GM19351 (cell line): ENCODE measurements at regions not wholly inside any gene's neighbourhood (a gene's known extent, or its start where the extent isn't known, plus 50 kb on each side); places are given as distances from the start of the nearest gene placed in this dataset.
"Not testable (repeated sequence)": the region's sequence is repeated elsewhere in the genome, so short reads cannot be mapped to it uniquely, and the experiment has no call there.

ENCODE experiments used
- ATAC-seq: cut with Tn5 transposase; IDR thresholded peaks from one replicate; pipeline ENCODE4 v1.9.1; 2021; ENCODE audit warnings: mild to moderate bottlenecking, moderate library complexity; ENCODE audit not compliant: unreplicated experiment

GRCh38 chr6:115460913-115461312 lies 599.8 kb downstream of the FRK start:
- ATAC-seq: no peak

GRCh38 chr6:115456848-115457247 lies 603.8 kb downstream of the FRK start:
- no peak for ATAC-seq

DNA sequence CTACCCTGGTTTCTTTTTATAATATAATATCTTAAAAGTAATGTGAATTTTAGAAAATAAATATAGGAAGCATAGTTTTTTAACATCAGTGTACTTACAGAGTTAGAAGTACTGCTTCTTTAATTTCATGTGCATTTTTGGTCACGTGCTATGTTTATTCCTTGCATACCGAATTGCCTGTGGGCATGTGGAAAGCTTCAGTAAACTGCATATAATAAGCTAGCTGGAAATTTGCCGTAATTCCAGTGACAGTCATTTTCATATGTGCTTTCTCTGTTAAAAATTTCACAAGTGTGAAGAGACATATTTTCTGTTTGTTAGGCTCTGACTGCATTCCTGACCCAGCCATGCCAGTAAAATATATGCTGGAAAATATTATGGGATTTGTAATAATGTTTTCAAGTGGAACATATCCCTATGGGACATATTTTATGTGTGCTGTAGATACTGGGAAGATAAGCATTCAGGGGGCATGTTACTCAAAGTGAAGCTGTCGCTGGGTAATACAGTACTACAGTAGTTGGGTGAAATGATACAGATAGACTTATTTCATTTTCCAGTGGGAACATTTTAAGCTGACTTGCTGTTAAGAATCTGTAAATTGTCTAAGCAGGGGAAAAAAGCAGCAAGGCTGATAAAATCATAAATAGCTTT lies 616.7 kb downstream of the FRK start:
- no peak for ATAC-seq

- no peak for ATAC-seq
These were observed 618.4 kb downstream of the FRK start for GRCh38 chr6:115442323-115442722.

GRCh38 chr6:115441651-115442050 lies 619.0 kb downstream of the FRK start:
- ATAC-seq: no peak

DNA sequence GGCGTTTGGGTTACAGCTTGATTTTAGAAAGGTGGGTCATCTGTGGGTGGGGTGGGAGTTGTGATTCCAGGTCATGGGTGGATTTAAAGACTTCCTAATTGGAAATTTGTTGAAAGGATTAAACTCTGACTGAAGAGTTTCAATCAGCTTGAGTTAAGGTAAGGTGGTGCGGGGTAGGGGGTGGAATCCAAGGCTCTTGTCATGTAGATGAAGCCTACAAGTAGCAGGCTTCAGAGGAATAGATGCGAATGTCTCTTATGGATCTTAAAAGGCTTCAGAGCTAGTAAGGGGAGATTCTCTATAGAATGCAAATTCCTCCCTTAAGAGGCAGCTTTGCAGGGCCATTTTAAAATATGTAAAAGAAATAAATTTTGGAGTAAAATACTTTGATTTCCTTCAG lies 645.3 kb downstream of the FRK start:
- ATAC-seq: no peak

- not testable (repeated sequence) for ATAC-seq
These were observed 645.8 kb downstream of the FRK start for GRCh38 chr6:115414916-115415315.

DNA sequence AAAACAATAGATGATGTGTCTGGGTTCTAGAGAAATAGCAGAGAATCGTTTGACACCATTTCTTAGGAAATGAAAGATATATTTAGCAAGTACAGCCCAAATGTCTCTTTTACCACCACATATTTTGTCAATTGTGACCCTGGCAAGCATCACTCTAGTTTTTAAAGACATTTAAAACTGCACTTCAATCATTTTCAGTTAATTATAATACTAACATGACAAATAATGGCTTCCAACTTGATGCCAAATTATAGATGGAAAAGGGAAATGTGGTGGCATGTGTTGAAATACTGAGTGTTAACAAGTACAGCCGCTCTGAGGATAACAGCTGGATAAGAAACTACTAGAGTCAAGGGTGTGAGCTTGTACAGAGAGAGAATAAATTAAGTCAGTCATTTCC lies 648.9 kb downstream of the FRK start:
- no peak for ATAC-seq

- no peak for ATAC-seq
These were observed 656.2 kb downstream of the FRK start for GRCh38 chr6:115404446-115404845.

- ATAC-seq: no peak
These were observed 662.1 kb downstream of the FRK start for GRCh38 chr6:115398607-115399006.

DNA sequence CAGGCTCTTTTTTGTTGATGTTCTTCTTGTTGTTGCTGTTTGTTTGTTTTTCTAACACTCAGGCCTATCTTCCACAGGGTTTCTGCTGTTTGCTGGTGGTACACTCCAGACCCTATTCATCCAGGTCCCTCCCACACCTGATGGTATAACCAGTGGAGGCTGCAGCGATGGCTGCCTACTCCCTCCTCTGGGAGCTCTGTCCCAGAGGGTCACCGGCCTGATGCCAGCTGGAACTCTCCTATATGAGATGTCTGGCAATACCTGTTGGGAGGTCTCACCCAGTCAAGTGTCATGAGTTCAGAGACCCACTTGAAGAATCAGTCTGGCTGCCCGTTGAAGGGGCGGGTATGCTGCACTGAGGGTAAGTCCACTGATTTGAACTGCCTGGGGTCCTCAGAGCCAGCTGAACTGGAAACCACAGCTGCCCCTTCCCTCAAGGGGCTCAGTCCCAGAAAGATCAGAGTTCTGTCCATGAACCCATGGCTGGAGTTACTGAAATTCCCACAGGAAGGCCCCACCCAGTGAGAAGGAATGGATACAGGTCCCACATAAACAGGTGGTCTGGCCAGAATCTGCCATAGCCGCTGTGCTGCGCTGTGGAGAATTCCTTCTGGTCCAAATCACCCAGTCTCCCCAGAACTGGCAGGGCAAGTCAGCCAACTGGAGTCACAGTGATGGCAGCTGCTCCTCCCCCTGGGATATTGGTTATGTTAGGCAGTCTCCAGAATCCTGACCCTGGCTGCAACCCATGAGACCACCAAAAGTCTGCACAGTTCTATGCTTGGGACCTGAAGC lies 664.4 kb downstream of the FRK start:
- no peak for ATAC-seq

DNA sequence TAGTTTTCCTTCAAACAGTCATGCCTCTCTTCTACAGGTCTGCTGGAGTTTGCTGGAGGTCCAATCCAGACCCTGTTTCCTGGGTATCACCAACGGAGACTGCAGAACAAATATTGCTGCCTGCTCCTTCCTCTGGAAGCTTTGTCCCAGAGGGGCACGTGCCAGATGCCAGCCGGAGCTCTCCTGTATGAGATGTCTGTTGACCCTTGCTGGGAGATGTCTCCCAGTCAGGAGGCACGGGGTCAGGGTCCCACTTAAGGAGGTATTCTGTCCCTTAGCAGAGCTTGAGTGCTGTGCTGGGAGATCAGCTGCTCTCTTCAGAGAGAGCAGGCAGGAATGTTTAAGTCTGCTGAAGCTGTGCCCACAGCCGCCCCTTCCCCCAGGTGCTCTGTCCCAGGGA lies 666.9 kb downstream of the FRK start:
- ATAC-seq: no peak

DNA sequence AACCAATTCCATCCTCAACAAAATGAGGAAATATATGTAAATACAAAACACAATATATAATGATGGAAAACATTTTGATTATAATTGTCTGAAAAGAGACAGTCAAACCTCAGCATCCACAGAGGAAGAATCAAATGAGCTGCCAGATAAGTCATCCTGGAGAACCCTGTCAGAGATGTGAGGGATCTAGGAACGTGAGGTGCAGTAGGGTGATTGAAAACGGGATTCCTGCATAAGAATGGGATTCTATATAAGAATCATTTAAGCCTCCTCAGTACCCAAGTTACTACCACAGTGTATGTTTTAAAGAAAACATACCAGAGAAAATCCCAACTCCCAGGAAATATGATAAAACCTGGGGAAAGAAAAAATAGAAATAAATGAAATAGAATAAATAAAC lies 690.5 kb downstream of the FRK start:
- ATAC-seq: no peak

GRCh38 chr6:115365783-115366182 lies 694.9 kb downstream of the FRK start:
- no peak for ATAC-seq

DNA sequence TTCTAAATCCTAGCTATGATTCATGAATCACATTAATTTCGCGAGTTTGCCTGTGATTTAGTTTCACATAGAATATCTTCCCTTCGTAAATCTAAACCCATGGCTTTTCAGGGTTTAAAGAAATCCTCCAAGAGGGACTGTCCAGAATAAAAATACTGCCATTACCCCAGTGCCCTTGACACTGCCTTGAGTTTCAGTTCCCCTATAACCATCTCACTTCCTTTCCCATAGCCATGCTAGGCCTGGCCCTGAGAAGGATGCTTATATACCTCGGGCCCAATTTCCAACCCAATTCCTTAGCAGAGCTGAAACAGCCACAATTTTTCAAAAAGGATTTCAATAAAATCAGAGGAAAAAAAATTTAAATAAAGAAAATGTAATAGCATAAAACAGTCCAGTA lies 697.3 kb downstream of the FRK start:
- ATAC-seq: peak; percentile 93

DNA sequence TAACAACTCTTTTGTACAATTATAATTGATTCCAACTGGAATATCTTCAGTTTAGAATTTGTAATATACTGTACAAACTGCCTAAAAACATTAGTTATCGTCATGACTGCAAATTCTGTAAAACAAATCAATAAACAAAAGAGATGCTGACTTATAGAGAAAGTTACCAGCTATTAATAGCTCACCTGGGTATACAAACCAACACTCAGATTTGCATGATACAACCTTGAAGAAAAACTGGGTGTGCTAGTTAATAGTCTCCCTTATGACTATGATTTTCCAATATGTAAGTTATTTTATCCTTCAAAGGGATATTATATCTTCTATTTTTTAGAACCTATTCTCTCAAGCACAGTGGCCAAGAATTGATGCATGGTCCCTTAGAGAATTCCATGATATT lies 698.5 kb downstream of the FRK start:
- ATAC-seq: no peak

- ATAC-seq: no peak
These were observed 699.9 kb downstream of the FRK start for GRCh38 chr6:115360602-115361325.

- no peak for ATAC-seq
These were observed 702.1 kb downstream of the FRK start for GRCh38 chr6:115358616-115359015.

DNA sequence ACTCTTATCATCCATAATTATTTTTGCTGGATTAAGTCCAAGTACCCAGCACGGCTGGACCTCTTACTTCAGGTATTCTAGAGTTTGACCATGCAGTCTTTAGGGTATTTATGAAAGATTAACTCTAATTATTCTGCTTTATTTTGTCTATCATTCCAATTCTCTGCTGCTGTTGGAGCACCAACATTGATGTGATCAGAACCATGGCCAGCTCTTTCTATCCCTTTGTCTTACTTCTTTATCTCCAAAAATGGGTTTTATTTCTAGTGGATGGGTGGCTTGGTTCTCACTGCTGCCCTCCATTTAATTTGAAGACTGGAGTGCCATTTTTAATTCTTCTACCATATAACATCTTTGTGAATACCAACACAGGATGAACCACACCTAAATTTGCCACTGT lies 704.3 kb downstream of the FRK start:
- ATAC-seq: no peak

DNA sequence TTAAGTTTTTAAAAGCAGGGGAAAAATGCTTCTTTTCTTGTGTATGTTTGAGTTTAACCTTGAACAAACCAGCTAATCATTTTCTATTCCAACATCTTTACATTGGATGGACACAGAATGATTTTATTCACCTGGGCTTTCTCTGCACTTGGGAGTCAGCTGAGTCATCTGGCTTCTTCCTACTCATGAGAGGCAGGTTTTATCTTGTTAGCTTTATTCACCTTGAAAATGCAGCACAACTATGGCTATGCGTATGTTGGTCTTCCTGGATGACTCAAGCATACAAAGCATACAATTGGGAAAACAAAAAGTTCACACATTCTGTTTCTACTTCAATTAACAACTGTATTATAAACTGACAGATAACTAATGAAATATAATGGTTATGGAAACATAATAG lies 737.7 kb downstream of the FRK start:
- no peak for ATAC-seq

- ATAC-seq: no peak
These were observed 740.9 kb downstream of the FRK start for GRCh38 chr6:115319823-115320222.

GRCh38 chr6:115310156-115310555 lies 750.5 kb downstream of the FRK start:
- no peak for ATAC-seq
